Inflammatory macrophage treated with lipopolysaccharide for 4 hours (primary cell): ENCODE measurements at regions not wholly inside any gene's neighbourhood (a gene's known extent, or its start where the extent isn't known, plus 50 kb on each side); places are given as distances from the start of the nearest gene placed in this dataset.

ENCODE experiments used
- DNase-seq: peaks from one replicate; pipeline ENCODE4 v3.0.0-alpha.2; 2020

- no peak for DNase-seq
Measured at GRCh38 chr2:7952046-7952745, 729.7 kb upstream of the ID2 start.

DNA sequence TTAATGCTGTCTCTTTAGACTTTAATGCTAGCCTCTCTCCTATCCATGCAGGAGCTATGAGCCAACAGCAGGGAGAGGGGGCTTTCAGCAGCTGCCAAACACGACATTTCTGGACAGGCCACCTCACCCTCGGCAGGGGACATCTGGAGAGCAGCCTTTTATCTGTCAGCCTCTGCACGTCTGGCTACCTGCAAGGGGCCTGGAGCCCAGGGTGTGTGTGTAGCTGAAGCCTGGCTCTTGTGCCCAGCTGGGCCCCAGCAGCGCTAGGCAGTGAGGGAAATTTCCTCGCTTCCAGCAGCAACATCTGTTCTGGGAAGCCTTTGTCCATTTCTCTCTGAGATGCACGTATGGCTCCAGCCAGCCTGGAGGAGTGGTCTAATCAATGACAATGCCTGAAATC is 728.7 kb upstream of the ID2 start:
- DNase-seq: no peak

DNA sequence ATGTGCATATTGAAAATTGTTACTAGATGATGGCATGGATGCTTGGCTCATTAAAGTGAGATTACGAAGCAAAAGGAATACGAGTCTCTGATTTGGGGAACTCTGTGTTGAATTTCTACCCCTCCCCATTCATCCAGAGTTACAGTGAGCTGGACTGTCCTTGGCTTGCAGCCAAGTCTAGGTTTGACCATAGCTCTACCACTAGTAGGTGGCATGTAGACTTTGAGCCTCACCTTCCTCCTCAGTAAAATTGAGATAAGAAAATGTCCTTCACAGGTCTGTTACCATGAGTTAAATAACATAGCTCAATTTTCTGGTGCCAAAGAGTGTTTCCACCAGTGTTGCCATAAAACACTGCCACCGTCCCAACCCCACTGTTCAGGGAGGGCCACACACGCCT is 727.6 kb upstream of the ID2 start:
- DNase-seq: no peak

DNA sequence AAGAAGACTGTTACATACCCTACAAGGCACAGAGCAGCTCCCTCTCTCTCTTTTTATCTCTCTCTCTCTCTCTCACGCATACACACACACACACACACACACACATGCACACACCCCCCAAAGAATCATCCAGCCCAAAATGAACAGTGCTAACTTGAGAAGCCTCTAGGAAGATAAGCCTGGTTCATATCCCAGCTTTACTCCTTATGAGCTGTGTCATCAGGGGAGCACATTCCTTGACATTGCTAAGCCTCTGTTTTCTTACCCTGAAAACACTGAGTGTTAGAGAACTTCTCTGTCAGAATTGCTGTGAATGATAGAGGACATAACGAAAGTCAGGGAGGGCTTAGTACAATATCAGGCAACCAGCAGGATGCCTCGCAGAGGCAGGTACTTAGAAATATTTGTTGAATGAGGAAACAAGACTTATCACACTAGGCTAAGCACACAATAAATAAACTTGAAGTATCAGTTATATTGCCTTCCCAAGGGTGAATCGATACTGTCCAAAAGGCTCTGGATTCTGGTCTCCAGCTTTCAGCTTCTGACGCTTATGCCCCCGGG is 725.6 kb upstream of the ID2 start:
- DNase-seq: no peak

- no peak for DNase-seq
Measured at GRCh38 chr2:7961550-7961949, 720.3 kb upstream of the ID2 start.

DNA sequence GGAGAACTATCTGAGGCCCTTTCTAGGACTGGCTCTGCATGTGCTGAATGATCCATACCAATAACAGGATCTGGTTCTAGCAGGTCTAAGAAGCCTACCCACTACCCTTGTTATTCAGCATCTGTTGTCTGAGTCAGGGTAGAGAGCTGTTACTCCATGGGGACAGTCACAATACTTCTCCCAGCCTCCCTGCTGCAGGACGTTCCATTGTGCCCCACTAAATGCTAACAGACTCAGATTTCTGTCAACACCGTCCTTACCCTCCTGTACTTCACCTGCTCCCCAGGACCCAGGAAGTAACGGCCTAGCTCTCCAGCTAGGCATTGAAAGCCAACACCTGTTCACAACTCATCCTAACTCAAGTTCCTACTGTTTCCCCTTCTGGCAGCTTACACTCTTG is 719.7 kb upstream of the ID2 start:
- DNase-seq: no peak

DNA sequence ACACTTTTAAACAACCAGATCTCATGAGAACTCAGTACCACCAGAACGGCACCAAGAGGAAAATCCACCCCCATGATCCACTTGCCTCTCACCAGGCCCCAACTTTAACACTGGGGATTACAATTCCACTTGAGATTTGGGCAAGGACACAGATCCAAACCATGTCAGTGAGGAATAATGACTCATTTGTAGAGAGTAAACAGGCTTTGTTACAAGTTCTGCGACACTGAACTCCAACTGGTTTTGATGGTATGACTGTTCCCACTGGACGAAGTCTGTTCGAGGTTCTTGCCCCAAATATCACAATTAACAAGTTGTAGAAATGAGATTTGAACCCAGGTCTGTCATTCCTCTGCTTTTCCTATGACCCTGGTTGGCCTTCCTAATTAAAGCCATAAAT is 718.1 kb upstream of the ID2 start:
- no peak for DNase-seq

DNA sequence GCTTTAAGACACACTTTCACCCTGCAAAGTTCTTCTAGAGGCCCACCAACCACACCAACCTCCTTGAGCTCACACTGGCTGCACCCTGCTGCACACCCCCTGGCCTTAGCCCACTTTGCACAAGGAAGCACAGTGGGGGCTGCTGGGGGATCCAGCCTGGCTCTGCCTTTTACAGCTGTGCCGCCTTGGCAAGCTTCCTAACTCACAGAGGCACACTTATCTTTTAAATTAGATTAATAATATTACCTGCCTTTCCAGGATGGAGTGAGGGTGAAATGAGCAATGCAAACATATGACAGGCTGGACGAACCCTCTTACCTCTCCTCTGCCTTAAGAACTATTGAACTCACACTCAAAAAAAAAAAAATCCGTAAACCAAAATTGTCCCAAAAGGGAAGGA is 715.8 kb upstream of the ID2 start:
- DNase-seq: no peak

GRCh38 chr2:7967707-7968405 is 714.0 kb upstream of the ID2 start:
- DNase-seq: no peak

DNA sequence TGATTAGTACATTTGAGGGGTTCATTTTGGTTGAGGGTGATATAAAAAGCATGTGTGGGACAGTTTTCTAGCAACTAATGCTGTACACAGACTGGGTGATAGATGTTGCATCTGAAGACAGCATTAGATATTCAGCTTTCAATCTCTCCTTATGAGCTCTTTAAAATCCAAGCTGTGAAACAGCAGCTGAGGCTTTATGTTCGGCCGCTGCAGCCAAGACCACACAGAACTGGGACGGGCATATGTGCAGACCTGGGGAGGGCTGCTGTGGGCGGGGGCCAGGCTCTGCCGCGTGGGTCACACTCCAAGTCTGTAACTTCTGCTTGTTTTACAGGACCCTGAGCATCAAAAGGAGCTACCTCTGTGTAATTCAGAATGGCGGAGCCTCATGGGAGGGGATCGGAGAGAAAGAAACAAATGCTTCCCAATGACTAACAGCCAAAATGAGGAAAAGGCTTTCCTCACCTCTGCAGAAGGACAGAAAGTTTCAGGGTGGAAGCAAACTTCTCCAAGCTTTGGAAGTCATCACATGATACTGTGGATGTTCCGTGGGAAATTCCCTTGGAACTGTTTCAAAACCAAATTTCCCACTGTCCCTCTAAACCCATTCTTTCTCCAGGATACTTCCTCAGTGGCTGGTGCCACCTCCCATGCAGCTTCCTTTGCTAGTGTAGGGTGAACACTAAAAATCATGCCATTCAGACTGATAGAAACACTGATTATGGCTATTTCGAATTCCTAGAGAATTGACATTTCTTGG is 711.9 kb upstream of the ID2 start:
- peak; percentile 15 for DNase-seq

DNA sequence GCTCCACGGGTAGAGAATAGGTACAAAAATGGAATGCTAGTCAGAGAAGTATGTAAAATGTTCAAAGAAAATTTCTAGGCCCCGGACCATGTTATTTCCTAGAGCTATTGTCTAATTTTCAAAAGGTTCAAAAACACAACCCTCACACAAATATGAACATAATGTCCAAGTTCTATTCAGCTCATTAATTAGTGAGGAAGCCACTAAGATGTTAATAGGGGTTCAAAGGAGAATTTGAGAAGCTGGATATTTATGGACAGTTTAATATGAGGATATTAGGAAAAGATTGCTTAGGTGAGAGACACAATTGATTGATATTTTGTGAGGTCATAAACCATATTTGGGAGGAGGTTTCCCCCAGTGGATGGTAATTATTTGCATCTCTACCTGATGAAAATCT is 710.6 kb upstream of the ID2 start:
- no peak for DNase-seq

DNA sequence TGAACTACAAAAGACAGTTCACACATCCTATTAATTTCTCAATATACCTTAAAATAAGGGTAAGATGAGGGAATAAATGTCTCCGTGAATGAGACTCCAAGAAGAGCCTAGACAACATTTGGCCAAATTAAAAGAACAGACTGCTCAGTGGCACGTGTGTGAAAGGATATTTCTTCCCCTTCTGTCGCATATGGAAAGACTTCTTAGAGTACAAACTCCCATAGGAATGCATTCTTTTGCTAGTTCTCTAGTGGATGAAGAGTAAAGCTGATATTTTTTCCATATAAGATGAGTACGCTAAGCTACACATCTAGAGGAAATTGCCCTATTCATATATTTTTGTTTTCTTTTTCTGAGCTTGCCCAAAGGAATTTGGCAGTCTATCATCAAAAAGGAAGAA is 710.0 kb upstream of the ID2 start:
- no peak for DNase-seq

GRCh38 chr2:7972670-7973069 is 709.2 kb upstream of the ID2 start:
- no peak for DNase-seq

DNA sequence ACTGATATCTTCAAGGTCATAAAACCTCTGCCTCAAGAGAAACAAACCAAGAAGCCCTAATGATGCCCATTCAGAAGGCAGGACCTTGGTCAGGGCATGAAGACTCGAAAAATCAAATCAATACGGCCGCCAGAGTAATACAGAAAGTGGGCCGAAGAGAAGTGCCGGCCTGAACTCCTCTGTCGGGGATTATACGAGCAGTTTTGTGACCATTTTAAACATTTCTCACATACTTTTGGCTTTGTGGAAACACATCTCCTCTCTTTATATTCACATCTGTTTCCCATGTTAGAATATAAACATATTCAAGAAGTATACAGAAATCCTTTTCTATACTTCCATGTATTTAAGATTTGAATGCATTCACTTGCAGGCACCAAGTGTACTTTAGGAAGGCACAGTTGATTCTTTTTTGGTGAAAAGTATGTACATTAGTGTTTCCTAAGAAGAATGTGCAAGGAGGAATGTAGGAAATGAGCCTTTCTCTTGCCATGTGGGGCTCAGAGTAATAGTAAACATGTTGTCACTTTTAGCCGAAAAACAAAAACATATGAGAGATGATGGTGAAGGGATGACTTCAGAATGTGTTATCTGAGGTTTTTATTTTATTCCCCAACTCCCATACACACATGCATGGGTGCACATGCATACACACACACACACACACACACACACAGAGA is 707.9 kb upstream of the ID2 start:
- DNase-seq: no peak

DNA sequence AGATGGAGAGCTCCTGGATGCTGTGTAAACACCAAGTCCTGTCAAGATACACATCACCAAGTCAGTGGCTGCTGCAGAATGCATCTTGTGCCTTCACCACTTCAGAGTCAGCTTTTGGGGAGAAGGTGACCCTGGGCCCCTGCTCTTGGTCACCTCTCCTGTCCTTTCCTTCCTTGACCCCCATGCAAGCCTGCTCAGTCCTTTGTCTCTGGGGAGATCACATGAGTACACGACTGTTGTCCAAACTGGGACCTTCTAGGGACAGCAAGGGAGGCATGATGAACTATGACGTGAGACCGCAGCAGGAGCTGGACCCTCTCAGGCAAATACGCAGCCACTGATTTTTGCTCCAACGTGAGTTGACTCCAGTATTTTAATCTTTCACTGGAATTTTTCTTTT is 706.9 kb upstream of the ID2 start:
- no peak for DNase-seq

DNA sequence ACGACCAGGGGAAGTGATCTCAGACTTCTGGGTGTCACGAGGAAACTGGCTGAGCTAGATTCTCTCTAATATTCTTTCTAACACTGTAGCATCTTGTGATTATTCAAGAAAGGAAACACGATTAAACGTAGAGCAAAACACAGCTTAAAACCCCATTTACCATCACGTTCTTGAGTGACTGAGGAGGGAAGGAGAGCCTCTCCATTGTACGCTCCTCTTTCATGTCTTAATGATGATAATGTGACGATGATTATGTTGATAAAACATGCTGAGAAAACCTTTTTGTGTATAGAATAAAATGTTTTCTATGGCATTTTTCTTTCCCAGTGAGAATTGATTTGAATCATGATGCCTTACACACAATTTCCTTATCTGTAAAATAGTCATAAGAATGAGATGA is 705.6 kb upstream of the ID2 start:
- peak; percentile 5 for DNase-seq

DNA sequence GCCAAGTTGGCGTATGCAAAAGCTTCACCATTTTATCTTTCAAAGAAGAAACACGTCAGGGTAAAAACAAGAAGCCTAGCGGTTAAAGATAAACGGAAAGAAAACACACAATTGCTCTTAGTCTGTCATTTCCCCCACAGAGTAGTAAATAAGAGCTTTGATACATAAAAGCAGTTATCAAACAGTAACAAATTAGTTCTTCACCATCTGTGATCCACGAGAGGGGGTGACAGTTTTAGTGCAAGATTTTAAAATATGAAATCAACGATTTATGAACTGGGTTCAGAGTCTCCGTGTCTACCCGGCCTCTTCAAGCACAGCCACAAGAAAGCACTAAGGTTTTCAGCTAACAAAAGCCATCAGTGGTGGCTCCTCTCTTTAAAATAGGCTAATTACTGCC is 703.9 kb upstream of the ID2 start:
- DNase-seq: no peak

DNA sequence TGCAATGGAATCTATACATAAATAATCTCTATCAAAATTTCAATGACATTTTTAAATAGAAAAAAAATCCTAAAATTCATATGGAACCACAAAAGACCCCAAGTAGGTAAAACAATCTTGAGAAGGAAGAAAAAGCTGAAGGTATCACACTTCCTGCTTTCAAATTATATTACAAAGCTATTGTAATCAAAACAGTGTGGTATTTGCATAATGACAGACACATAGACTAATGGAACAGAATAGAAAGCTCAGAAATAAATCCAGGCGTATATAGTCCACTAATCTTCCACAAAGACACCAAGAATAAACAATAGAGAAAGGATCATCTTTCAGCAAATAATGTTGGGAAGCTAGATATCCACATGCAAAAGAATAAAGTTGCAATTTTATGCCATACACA is 699.8 kb upstream of the ID2 start:
- DNase-seq: no peak

- DNase-seq: no peak
Measured at GRCh38 chr2:7983451-7983850, 698.4 kb upstream of the ID2 start.

DNA sequence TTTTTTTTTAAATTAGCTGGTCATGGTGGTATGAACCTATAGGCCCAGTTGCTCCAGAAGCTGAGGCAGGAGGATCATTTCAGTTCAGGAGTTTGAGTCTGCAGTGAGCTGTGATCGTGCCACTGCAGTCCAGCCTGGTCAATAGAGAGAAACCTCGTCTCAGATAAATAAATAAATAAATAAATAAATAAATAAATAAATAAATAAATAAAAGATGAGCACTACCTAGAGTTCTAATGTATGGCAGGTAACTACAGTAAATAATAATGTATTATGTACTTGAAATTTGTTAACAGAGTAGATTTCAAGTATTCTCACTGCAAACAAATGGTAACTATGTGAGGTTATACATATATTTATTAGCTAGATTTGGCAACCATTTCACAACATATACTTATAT is 697.9 kb upstream of the ID2 start:
- no peak for DNase-seq

- DNase-seq: peak; percentile 4
Measured at GRCh38 chr2:7984693-7985353, 697.0 kb upstream of the ID2 start.

DNA sequence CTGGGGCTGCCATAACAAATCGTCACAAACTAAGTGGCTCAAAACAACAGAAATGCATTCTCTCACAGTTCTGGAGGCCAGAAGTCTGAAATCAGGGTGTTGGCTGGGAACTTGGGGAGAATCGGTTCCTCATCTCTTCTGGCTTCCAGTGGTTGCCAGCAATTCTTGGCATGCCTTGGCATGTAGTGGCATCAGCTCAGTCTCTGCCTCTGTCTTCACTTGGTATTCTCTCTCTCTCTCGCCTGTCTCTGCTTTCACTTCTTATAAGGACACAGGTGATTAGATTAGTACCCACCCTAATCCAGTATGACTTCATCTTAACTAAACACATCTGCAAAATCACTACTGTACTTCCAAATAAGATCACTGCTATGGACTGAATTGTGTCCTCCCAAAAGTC is 695.4 kb upstream of the ID2 start:
- DNase-seq: no peak

- no peak for DNase-seq
Measured at GRCh38 chr2:7987992-7988391, 693.9 kb upstream of the ID2 start.
